H9 (cell line): ENCODE measurements at regions not wholly inside any gene's neighbourhood (a gene's known extent, or its start where the extent isn't known, plus 50 kb on each side); places are given as distances from the start of the nearest gene placed in this dataset.

Experiments used
- DNase-seq: peaks from one replicate; pipeline ENCODE4 v3.0.0-alpha.2; 2017
- H2AFZ ChIP-seq: one replicate; pipeline ENCODE4 v1.6.1; 2013; ENCODE audit warnings: mild to moderate bottlenecking, low read length, control low read depth, moderate library complexity
- H2AK5ac ChIP-seq: 2 replicates; pipeline ENCODE4 v1.6.1; 2013; ENCODE audit warnings: low read length, control low read depth, mixed read lengths; ENCODE audit not compliant: insufficient read length
- H2BK120ac ChIP-seq: one replicate; pipeline ENCODE4 v1.6.1; 2013; ENCODE audit warnings: low read depth, mild to moderate bottlenecking, low read length, control low read depth, inconsistent platforms; ENCODE audit not compliant: poor library complexity, severe bottlenecking
- H2BK12ac ChIP-seq: 2 replicates; pipeline ENCODE4 v1.6.1; 2013; ENCODE audit warnings: low read length, control low read depth, mixed read lengths, low read depth; ENCODE audit not compliant: insufficient read length
- H2BK15ac ChIP-seq: 2 replicates; pipeline ENCODE4 v1.6.1; 2013; ENCODE audit warnings: low read depth, low read length, control low read depth
- H2BK20ac ChIP-seq: one replicate; pipeline ENCODE4 v1.6.1; 2013; ENCODE audit warnings: low read depth, mild to moderate bottlenecking, low read length, control low read depth, inconsistent platforms; ENCODE audit not compliant: poor library complexity, severe bottlenecking
- H2BK5ac ChIP-seq: 2 replicates; pipeline ENCODE4 v1.6.1; 2013; ENCODE audit warnings: low read length, control low read depth, mixed read lengths; ENCODE audit not compliant: insufficient read length
- H3K14ac ChIP-seq: 2 replicates; pipeline ENCODE4 v1.6.1; 2013; ENCODE audit warnings: low read length, control low read depth; ENCODE audit not compliant: insufficient read depth
- H3K18ac ChIP-seq: 2 replicates; pipeline ENCODE4 v1.6.1; 2013; ENCODE audit warnings: low read depth, mild to moderate bottlenecking, mixed read lengths, low read length, control low read depth; ENCODE audit not compliant: insufficient read length
- H3K23ac ChIP-seq: 2 replicates; pipeline ENCODE4 v1.6.1; 2013; ENCODE audit warnings: low read length, control low read depth, mixed read lengths, low read depth; ENCODE audit not compliant: insufficient read length
- H3K23me2 ChIP-seq: 2 replicates; pipeline ENCODE4 v1.6.1; 2013; ENCODE audit warnings: low read depth, mild to moderate bottlenecking, mixed read lengths, low read length, control low read depth; ENCODE audit not compliant: insufficient read length, poor library complexity, severe bottlenecking
- H3K27ac ChIP-seq: 2 replicates; pipeline ENCODE4 v1.5.1; 2013; ENCODE audit warnings: low read length, control low read depth, mixed read lengths, low read depth; ENCODE audit not compliant: insufficient read length
- H3K27me3 ChIP-seq: 2 replicates; pipeline ENCODE4 v1.6.1; 2013; ENCODE audit warnings: low read length, control low read depth, inconsistent platforms; ENCODE audit not compliant: insufficient read depth
- H3K4ac ChIP-seq: 2 replicates; pipeline ENCODE4 v1.6.1; 2013; ENCODE audit warnings: low read depth, mild to moderate bottlenecking, control low read depth, inconsistent platforms, low read length, moderate library complexity
- H3K4me1 ChIP-seq: 2 replicates; pipeline ENCODE4 v1.6.1; 2013; ENCODE audit warnings: low read length, control low read depth, inconsistent platforms; ENCODE audit not compliant: insufficient read depth
- H3K4me2 ChIP-seq: 2 replicates; pipeline ENCODE4 v1.6.1; 2013; ENCODE audit warnings: low read length, control low read depth, mixed read lengths; ENCODE audit not compliant: insufficient read length, insufficient read depth
- H3K56ac ChIP-seq: 2 replicates; pipeline ENCODE4 v1.6.1; 2013; ENCODE audit warnings: low read depth, mild to moderate bottlenecking, mixed read lengths, low read length, control low read depth; ENCODE audit not compliant: insufficient read length
- H3K79me1 ChIP-seq: 2 replicates; pipeline ENCODE4 v1.6.1; 2013; ENCODE audit warnings: low read depth, mild to moderate bottlenecking, moderate library complexity, low read length, control low read depth, inconsistent platforms; ENCODE audit not compliant: insufficient read depth, poor library complexity, severe bottlenecking
- H3K79me2 ChIP-seq: 2 replicates; pipeline ENCODE4 v1.6.1; 2013; ENCODE audit warnings: low read length, control low read depth, inconsistent platforms; ENCODE audit not compliant: insufficient read depth
- H3K9ac ChIP-seq: 2 replicates; pipeline ENCODE4 v1.6.1; 2013; ENCODE audit warnings: low read length, control low read depth, mixed read lengths; ENCODE audit not compliant: insufficient read length; ENCODE audit errors: extremely low read depth
- H3K9me3 ChIP-seq: one replicate; pipeline ENCODE4 v1.6.1; 2013; ENCODE audit warnings: low read depth, low read length, inconsistent platforms; ENCODE audit not compliant: control insufficient read depth
- H3T11ph ChIP-seq: one replicate; pipeline ENCODE4 v1.6.1; 2013; ENCODE audit warnings: mild to moderate bottlenecking, low read length, control low read depth, inconsistent platforms
- H4K20me1 ChIP-seq: one replicate; pipeline ENCODE4 v1.6.1; 2013; ENCODE audit not compliant: control insufficient read depth, insufficient read length, insufficient read depth
- H4K5ac ChIP-seq: 2 replicates; pipeline ENCODE4 v1.6.1; 2013; ENCODE audit warnings: low read depth, mild to moderate bottlenecking, mixed read lengths, low read length, control low read depth; ENCODE audit not compliant: insufficient read length
- H4K8ac ChIP-seq: replicated peaks from 2 replicates; pipeline ENCODE4 v1.6.1; 2013; ENCODE audit warnings: low read length, control low read depth, mixed read lengths, low read depth; ENCODE audit not compliant: insufficient read length
- H4K91ac ChIP-seq: 2 replicates; pipeline ENCODE4 v1.6.1; 2013; ENCODE audit warnings: low read depth, mild to moderate bottlenecking, moderate library complexity, mixed read lengths, low read length, control low read depth; ENCODE audit not compliant: insufficient read length
- H3K27ac Mint-ChIP-seq, 3 experiments: 2 replicates in 2 of 3; 3 replicates in 1 of 3; pipeline ENCODE4 v1.8.0; 2020 to 2021; ENCODE audit warnings: mixed read lengths in 3 of 3, mild to moderate bottlenecking in 1 of 3, moderate library complexity in 1 of 3
- H3K27me3 Mint-ChIP-seq: 2 replicates; pipeline ENCODE4 v1.8.0; 2021; ENCODE audit warnings: low read depth, mild to moderate bottlenecking, moderate library complexity, mixed read lengths
- H3K36me3 Mint-ChIP-seq, 3 experiments: 2 replicates in 2 of 3; 3 replicates in 1 of 3; pipeline ENCODE4 v1.8.0; 2020 to 2021; ENCODE audit warnings: low read depth in 3 of 3, mixed read lengths in 3 of 3; ENCODE audit not compliant: insufficient read depth in 1 of 3
- H3K4me1 Mint-ChIP-seq, 2 experiments: 2 replicates each; pipeline ENCODE4 v1.8.0; 2020; ENCODE audit warnings: mixed read lengths in 2 of 2
- H3K4me3 Mint-ChIP-seq, 2 experiments: 2 replicates in 1 of 2; 3 replicates in 1 of 2; pipeline ENCODE4 v1.8.0; 2020 to 2021; ENCODE audit warnings: mild to moderate bottlenecking in 2 of 2, mixed read lengths in 2 of 2, moderate library complexity in 1 of 2
- H3K9me3 Mint-ChIP-seq, 2 experiments: 2 replicates in 1 of 2; 3 replicates in 1 of 2; pipeline ENCODE4 v1.8.0; 2020; ENCODE audit warnings: mild to moderate bottlenecking in 2 of 2, mixed read lengths in 2 of 2, moderate library complexity in 1 of 2
- CTCF ChIP-seq: fragments of 200-600 bp; sonication (generic); conservative IDR thresholded peaks from 3 replicates; pipeline ENCODE4 v1.8.0; 2021; ENCODE audit warnings: antibody characterized with exemption, mild to moderate bottlenecking
- WGBS: extraction: QIAGEN DNeasy Blood & Tissue Kit; methylation state at CpG from one replicate; pipeline ENCODE4 v1.1.7; 2013; ENCODE audit warnings: missing lambda C conversion rate, low lambda C conversion rate, mixed read lengths; ENCODE audit not compliant: insufficient read length; ENCODE audit errors: extremely low coverage; 5-methylcytosine and 5-hydroxymethylcytosine counted together

- Mint-ChIP-seq H3K4me1 (peaks cover 28 to 30% of the 10 kb centered on the region in 2 experiments), H3K4me3 (no peak overlapping the region), H3K9me3 (no peaks in the 10 kb centered on the region), H3K27ac (no peak overlapping the region), H3K36me3 (no peaks in the 10 kb centered on the region; a peak in 2 of 7 replicates), H3K27me3 (peaks cover 10% of the 10 kb centered on the region)
- H2BK15ac ChIP-seq: no peak overlapping the region
- no peak overlapping the region for H2AFZ ChIP-seq
- H3K23me2 ChIP-seq: no peaks in the 10 kb centered on the region
- no peak overlapping the region for H3K56ac ChIP-seq
- H3K23ac ChIP-seq: no peak overlapping the region
- H4K91ac ChIP-seq: no peak overlapping the region
- H3K27ac ChIP-seq: no peak overlapping the region
- no peaks in the 10 kb centered on the region for H4K20me1 ChIP-seq
- no peak overlapping the region for H2BK5ac ChIP-seq
- H3K27me3 ChIP-seq: no peaks in the 10 kb centered on the region
- no peak overlapping the region for H3K14ac ChIP-seq
- H3K9ac ChIP-seq: no peak overlapping the region
- H3K79me2 ChIP-seq: no peaks in the 10 kb centered on the region
- no peak overlapping the region for H4K8ac ChIP-seq
- no peak overlapping the region for H2BK120ac ChIP-seq
- no peak overlapping the region for H3K18ac ChIP-seq
- no peak overlapping the region for H2BK12ac ChIP-seq
- no peaks in the 10 kb centered on the region for H3K9me3 ChIP-seq
- H3K4me1 ChIP-seq: peaks cover 5% of the 10 kb centered on the region; the same call in 1 of the 2 replicates
- H2BK20ac ChIP-seq: no peak overlapping the region
- no peaks in the 10 kb centered on the region for H3K79me1 ChIP-seq
- no peak for TF ChIP-seq CTCF
- H2AK5ac ChIP-seq: no peak overlapping the region
- no CpG with 5 or more reads among the region's 2 CpGs for WGBS
- no peak overlapping the region for H3K4me2 ChIP-seq
- no peak overlapping the region for H4K5ac ChIP-seq
- no peak for DNase-seq
- no peak overlapping the region for H3T11ph ChIP-seq
- no peak overlapping the region for H3K4ac ChIP-seq
These were observed 135.7 kb upstream of the MYCN start for GRCh38 chr2:15804691-15805090.
